22Rv1 (cell line): ENCODE measurements at regions not wholly inside any gene's neighbourhood (a gene's known extent, or its start where the extent isn't known, plus 50 kb on each side); places are given as distances from the start of the nearest gene placed in this dataset.

Experiments used
- H3K27ac ChIP-seq: fragments of 450-650 bp; 2 replicates; pipeline ENCODE4 v1.5.1; 2017
- ZFX ChIP-seq: fragments of 450-650 bp; IDR thresholded peaks from 2 replicates; pipeline ENCODE4 v1.6.1; 2017; ENCODE audit warnings: antibody characterized with exemption, borderline replicate concordance
- TF ChIP-seq, protein P1 (sequence below): fragments of 450-650 bp; IDR thresholded peaks from 2 replicates; pipeline ENCODE4 v1.5.1; 2017; ENCODE audit warnings: mild to moderate bottlenecking

GRCh38 chr18:71287268-71287667 is 998.4 kb downstream of the SOCS6 start:
- TF ChIP-seq ZFX: no peak
- TF ChIP-seq, protein P1, sequence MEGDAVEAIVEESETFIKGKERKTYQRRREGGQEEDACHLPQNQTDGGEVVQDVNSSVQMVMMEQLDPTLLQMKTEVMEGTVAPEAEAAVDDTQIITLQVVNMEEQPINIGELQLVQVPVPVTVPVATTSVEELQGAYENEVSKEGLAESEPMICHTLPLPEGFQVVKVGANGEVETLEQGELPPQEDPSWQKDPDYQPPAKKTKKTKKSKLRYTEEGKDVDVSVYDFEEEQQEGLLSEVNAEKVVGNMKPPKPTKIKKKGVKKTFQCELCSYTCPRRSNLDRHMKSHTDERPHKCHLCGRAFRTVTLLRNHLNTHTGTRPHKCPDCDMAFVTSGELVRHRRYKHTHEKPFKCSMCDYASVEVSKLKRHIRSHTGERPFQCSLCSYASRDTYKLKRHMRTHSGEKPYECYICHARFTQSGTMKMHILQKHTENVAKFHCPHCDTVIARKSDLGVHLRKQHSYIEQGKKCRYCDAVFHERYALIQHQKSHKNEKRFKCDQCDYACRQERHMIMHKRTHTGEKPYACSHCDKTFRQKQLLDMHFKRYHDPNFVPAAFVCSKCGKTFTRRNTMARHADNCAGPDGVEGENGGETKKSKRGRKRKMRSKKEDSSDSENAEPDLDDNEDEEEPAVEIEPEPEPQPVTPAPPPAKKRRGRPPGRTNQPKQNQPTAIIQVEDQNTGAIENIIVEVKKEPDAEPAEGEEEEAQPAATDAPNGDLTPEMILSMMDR: no peak
- H3K27ac ChIP-seq: no peak overlapping the region

GRCh38 chr18:71252351-71252865 is 963.6 kb downstream of the SOCS6 start:
- TF ChIP-seq ZFX: no peak
- TF ChIP-seq, protein P1: no peak
- no peak overlapping the region for H3K27ac ChIP-seq

GRCh38 chr18:71250191-71250590 is 961.3 kb downstream of the SOCS6 start:
- no peak for TF ChIP-seq ZFX
- TF ChIP-seq, protein P1: no peak
- no peak overlapping the region for H3K27ac ChIP-seq

DNA sequence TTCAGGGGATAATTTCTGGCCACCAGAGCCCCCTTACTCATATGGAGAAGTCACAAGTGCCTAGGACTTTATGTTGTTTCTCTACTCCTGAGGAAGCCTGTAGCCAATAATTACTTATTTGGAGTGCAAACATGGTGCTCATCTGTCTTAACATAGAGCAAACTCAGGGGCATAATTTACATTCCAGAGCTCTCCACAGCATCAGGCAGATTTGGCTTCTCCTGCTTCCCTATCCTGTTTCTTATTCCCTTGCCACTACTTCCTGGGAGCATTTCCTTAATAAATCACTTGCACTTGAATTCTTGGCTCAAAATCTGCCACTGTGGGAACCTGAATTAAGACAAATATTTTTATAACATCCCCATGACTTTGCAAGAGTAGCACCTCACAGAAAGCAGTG is 960.9 kb downstream of the SOCS6 start:
- no peak for TF ChIP-seq ZFX
- TF ChIP-seq, protein P1: no peak
- no peak overlapping the region for H3K27ac ChIP-seq

DNA sequence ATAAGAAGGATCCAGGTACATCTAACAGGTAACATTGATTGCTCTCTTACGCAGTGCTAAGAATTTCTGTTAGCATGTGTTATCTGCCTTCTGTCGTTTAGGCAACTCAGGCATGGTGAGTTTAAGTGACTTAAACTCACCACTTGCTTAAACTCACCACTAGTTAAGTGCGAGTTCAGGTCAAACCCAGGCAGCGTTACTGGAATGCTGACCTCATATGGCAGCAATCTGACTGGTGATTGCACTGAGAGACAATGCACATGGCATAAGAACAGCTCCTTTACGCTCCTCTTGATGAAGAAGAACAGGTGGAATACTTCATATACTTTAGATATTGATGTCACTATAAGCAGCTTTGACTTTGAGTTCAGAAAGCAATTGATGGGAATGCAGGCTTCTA is 954.1 kb downstream of the SOCS6 start:
- TF ChIP-seq, protein P1: no peak
- no peak for TF ChIP-seq ZFX
- H3K27ac ChIP-seq: no peak overlapping the region

- TF ChIP-seq ZFX: no peak
- TF ChIP-seq, protein P1: no peak
- H3K27ac ChIP-seq: no peak overlapping the region
These were observed 950.3 kb downstream of the SOCS6 start for GRCh38 chr18:71238974-71239624.

DNA sequence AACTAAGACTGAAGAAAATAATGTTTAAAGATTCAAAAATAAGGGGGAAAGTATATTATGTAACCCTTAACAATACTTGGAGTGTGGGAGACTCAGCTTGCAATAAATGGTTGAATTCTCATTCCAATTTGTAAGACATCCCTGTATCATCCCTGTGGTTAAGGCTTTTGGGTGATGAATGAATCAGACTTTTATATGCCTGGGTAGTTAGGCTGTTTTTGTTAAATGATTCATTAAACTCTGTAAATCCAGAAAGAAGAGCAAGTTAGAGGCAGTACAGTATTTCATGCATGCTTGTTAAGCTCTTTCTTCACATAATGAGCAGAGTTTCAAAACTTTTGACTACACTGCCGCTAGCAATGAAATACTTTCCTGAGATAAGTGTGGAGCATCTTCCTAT is 948.8 kb downstream of the SOCS6 start:
- no peak overlapping the region for H3K27ac ChIP-seq
- TF ChIP-seq, protein P1: no peak
- no peak for TF ChIP-seq ZFX
